ENCODE measurements at regions not wholly inside any gene's neighbourhood (a gene's known extent, or its start where the extent isn't known, plus 50 kb on each side); places are given as distances from the start of the nearest gene placed in this dataset.

- no peaks in the 10 kb centered on the region for H3K9me3 ChIP-seq
- TF ChIP-seq EP300 (IDR thresholded peaks at IDR 0.05): no peak
- TF ChIP-seq, protein P1, sequence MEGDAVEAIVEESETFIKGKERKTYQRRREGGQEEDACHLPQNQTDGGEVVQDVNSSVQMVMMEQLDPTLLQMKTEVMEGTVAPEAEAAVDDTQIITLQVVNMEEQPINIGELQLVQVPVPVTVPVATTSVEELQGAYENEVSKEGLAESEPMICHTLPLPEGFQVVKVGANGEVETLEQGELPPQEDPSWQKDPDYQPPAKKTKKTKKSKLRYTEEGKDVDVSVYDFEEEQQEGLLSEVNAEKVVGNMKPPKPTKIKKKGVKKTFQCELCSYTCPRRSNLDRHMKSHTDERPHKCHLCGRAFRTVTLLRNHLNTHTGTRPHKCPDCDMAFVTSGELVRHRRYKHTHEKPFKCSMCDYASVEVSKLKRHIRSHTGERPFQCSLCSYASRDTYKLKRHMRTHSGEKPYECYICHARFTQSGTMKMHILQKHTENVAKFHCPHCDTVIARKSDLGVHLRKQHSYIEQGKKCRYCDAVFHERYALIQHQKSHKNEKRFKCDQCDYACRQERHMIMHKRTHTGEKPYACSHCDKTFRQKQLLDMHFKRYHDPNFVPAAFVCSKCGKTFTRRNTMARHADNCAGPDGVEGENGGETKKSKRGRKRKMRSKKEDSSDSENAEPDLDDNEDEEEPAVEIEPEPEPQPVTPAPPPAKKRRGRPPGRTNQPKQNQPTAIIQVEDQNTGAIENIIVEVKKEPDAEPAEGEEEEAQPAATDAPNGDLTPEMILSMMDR (IDR thresholded peaks at IDR 0.05): peak in 2 of 4 experiments; percentile 29 to 48
- intact Hi-C loops (cut with DNase I): loop anchor here (2.0 kb wide), 1 partner anchor 205 kb away; no protein-coding TSS in a partner anchor
- H3K27me3 ChIP-seq: peaks cover 0 to 6% (median 0%) of the 10 kb centered on the region in 3 donors
- H3K27ac ChIP-seq: no peak overlapping the region
- H3K4me3 ChIP-seq: no peak overlapping the region
- DNase-seq: no peak
- 48 to 54% methylated on average over 14 of the region's 14 CpGs for WGBS, 2 donors
- no peaks in the 10 kb centered on the region for H3K36me3 ChIP-seq
- peaks cover 0 to 6% (median 0%) of the 10 kb centered on the region in 4 donors for H3K4me1 ChIP-seq
Observed at GRCh38 chr10:128324058-128324827, 198.0 kb upstream of the MKI67 start.

DNA sequence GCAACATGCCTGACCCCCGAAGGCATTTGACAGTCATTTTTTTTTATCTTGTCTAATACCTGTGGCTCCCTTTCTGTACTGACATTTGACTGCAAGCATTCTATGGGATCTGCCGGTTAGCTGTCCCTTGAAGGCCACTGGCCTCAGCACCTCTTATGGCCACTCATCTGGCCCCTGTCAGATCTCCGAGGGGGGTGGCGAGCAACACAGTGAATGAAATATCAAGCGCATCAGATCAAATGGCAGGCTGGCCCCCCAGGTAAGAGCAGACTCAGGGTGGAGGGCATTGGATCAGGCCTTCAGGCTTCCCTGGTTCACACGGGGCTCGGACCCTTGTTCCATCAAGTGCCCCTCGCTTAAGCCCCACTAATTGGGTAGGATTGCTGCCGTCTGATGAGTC lies 199.6 kb upstream of the MKI67 start:
- H3K36me3 ChIP-seq: no peaks in the 10 kb centered on the region

GRCh38 chr10:128326251-128326650 lies 200.0 kb upstream of the MKI67 start:
- no peak overlapping the region for H3K4me3 ChIP-seq
- TF ChIP-seq POLR2A (IDR thresholded peaks at IDR 0.05) (no peak), POLR2AphosphoS5 (IDR thresholded peaks at IDR 0.05) (no peak), EP300 (IDR thresholded peaks at IDR 0.05) (no peak)
- TF ChIP-seq, protein P1 (IDR thresholded peaks at IDR 0.05): no peak
- no peaks in the 10 kb centered on the region for H3K36me3 ChIP-seq
- peaks cover 0 to 6% (median 0%) of the 10 kb centered on the region in 3 donors for H3K27me3 ChIP-seq
- WGBS, 2 donors: 90 to 91% methylated on average over 19 of the region's 19 CpGs
- H3K27ac ChIP-seq: no peak overlapping the region
- H3K9me3 ChIP-seq: no peaks in the 10 kb centered on the region
- intact Hi-C loops (cut with DNase I): no loop called here
- DNase-seq: no peak
- H3K4me1 ChIP-seq: peaks cover 0 to 6% (median 0%) of the 10 kb centered on the region in 4 donors

More for the DNA sequence above, 199.6 kb upstream of the MKI67 start:
- 87 to 90% methylated on average over 9 of the region's 9 CpGs for WGBS, 2 donors
- no peak for DNase-seq
- H3K9me3 ChIP-seq: no peaks in the 10 kb centered on the region
- no peak overlapping the region for H3K27ac ChIP-seq
- intact Hi-C loops (cut with DNase I): loop anchor here (2.0 kb wide), 1 partner anchor 203 kb away; no protein-coding TSS in a partner anchor
- TF ChIP-seq EP300 (IDR thresholded peaks at IDR 0.05) (no peak), POLR2A (IDR thresholded peaks at IDR 0.05) (no peak), POLR2AphosphoS5 (IDR thresholded peaks at IDR 0.05) (no peak)
- TF ChIP-seq, protein P1 (IDR thresholded peaks at IDR 0.05): no peak
- H3K4me1 ChIP-seq: peaks cover 0 to 6% (median 0%) of the 10 kb centered on the region in 4 donors
- peaks cover 0 to 6% (median 0%) of the 10 kb centered on the region in 3 donors for H3K27me3 ChIP-seq
- no peak overlapping the region for H3K4me3 ChIP-seq

GRCh38 chr10:128326851-128327250 lies 200.6 kb upstream of the MKI67 start:
- TF ChIP-seq POLR2AphosphoS5 (IDR thresholded peaks at IDR 0.05) (no peak), EP300 (IDR thresholded peaks at IDR 0.05) (no peak), POLR2A (IDR thresholded peaks at IDR 0.05) (no peak)
- TF ChIP-seq, protein P1 (IDR thresholded peaks at IDR 0.05): no peak
- H3K4me3 ChIP-seq: no peak overlapping the region
- H3K4me1 ChIP-seq: peaks cover 0 to 6% (median 0%) of the 10 kb centered on the region in 4 donors
- no peaks in the 10 kb centered on the region for H3K9me3 ChIP-seq
- H3K27ac ChIP-seq: no peak overlapping the region
- intact Hi-C loops (cut with DNase I): no loop called here
- peaks cover 0 to 6% (median 0%) of the 10 kb centered on the region in 3 donors for H3K27me3 ChIP-seq
- H3K36me3 ChIP-seq: no peaks in the 10 kb centered on the region
- 82 to 90% methylated on average over 11 of the region's 11 CpGs for WGBS, 2 donors
- DNase-seq: no peak

Measured in sigmoid colon (tissue), 6 donors.